C4-2B (cell line): ENCODE measurements at regions not wholly inside any gene's neighbourhood (a gene's known extent, or its start where the extent isn't known, plus 50 kb on each side); places are given as distances from the start of the nearest gene placed in this dataset.

Experiments used
- CTCF ChIP-seq: fragments of 450-650 bp; conservative IDR thresholded peaks from 2 replicates; pipeline ENCODE4 v1.5.1; 2017; ENCODE audit warnings: mild to moderate bottlenecking
- ZFX ChIP-seq: fragments of 450-650 bp; IDR thresholded peaks from 2 replicates; pipeline ENCODE4 v1.6.1; 2017

GRCh38 chr7:131932271-131932670 lies 375.8 kb upstream of the PODXL start:
- TF ChIP-seq CTCF = peak; percentile 69
- no peak for TF ChIP-seq ZFX
